ENCODE measurements at regions not wholly inside any gene's neighbourhood (a gene's known extent, or its start where the extent isn't known, plus 50 kb on each side); places are given as distances from the start of the nearest gene placed in this dataset.
"Not testable (repeated sequence)": the region's sequence is repeated elsewhere in the genome, so short reads cannot be mapped to it uniquely, and the experiment has no call there.

- H3K4me3 ChIP-seq, result no peak overlapping the region
- no peaks in the 10 kb centered on the region for H3K4me1 ChIP-seq (replicated peaks in 1 of 2)
- in situ Hi-C loops (cut with MboI; ENCODE audit: low pct_unique_long_range_greater_than_20kb in 2 of 9, low sequenced_read_pairs in 9 of 9, unreplicated experiment in 9 of 9), result no loop called here
- ATAC-seq (replicated peaks in 6 of 8), result no peak
- 0 to 60% (median 17%) methylated on average over 1 to 5 of the region's 15 CpGs; no CpG with 5 or more reads in 4 of the 10 experiments for WGBS, 10 experiments
- no peak overlapping the region for H3K27ac ChIP-seq
These were observed 104.3 kb upstream of the SIMC1 start for GRCh38 chr5:176133877-176134276.

DNA sequence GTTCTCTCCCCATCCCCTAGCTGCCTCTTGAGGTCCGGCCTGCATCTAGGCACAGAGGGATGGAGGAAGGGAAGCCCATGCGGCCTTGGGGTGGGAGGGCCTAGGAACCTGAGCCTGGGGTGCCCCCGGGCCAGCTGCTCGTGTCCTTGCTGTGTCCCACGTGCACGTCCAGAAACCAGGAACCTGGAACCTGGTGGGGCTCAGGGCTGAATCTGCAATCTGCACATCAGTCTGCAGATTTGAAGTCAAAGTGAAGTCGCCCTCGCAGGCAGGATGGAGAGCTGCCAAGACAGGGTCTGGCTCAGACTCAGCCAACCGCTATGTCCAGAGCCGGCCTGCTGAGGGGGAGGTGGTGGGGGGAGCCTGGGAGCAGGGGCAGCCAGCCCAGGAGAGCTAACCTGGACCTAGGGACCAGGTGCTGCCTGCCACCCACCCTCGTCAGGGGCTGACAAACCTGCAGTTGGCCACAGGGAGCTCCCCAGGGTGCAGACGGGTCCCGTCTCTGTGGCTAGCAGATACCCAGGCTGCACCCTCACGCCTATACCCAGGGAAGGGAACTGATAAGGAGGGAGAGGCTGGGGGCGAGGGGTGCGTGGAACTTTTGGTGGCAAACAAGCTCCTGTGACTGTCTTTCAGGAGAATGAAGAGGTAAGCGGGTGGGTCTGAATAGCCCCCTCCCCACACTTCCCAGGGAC lies 103.5 kb upstream of the SIMC1 start:
- Histone ChIP-seq H3K27ac (no peak overlapping the region), H3K4me1 (replicated peaks in 1 of 2) (no peaks in the 10 kb centered on the region), H3K4me3 (no peak overlapping the region)
- ATAC-seq (replicated peaks in 6 of 8), result peak in 1 of 8 experiments; percentile 39
- in situ Hi-C loops (cut with MboI; ENCODE audit: low pct_unique_long_range_greater_than_20kb in 2 of 9, low sequenced_read_pairs in 9 of 9, unreplicated experiment in 9 of 9), result no loop called here
- 0 to 100% (median 56%) methylated on average over 1 to 3 of the region's 17 CpGs; no CpG with 5 or more reads in 6 of the 10 experiments for WGBS, 10 experiments

- H3K4me3 ChIP-seq; H3K4me1 ChIP-seq (replicated peaks in 1 of 2); ATAC-seq (replicated peaks in 6 of 8); in situ Hi-C loops (cut with MboI; ENCODE audit: low pct_unique_long_range_greater_than_20kb in 2 of 9, low sequenced_read_pairs in 9 of 9, unreplicated experiment in 9 of 9); H3K27ac ChIP-seq: not testable (repeated sequence)
- 60 to 100% (median 100%) methylated on average over 1 of the region's 1 CpG; no CpG with 5 or more reads in 2 of the 10 experiments for whole genome bisulfite sequencing, 10 experiments
These were observed 98.1 kb upstream of the SIMC1 start for GRCh38 chr5:176140138-176140537.

DNA sequence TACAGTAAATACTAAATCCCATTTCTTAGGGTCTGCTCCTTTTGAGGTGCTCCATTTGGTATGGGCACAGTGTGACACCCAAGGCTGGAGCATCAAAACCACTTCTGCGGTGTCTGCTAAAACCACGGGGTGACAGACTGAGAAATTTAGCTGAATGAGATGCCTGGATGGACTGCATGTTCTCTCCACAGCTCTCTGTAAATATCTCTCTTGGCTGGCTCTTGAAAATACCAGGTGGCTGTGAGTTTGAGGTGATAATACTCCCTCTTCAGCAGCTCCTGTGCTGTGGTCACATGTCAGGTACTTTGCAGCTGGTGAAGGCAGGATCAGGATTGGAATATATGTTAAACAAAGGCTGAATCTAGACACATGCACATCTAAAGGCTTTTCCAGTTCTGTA lies 93.7 kb upstream of the SIMC1 start:
- no peak overlapping the region for H3K4me3 ChIP-seq
- WGBS, 10 experiments, result 25 to 80% (median 63%) methylated on average over 1 to 2 of the region's 2 CpGs; no CpG with 5 or more reads in 4 of the 10 experiments
- H3K4me1 ChIP-seq (replicated peaks in 1 of 2), result no peaks in the 10 kb centered on the region
- no peak overlapping the region for H3K27ac ChIP-seq
- in situ Hi-C loops (cut with MboI; ENCODE audit: low pct_unique_long_range_greater_than_20kb in 2 of 9, low sequenced_read_pairs in 9 of 9, unreplicated experiment in 9 of 9), result no loop called here
- ATAC-seq (replicated peaks in 6 of 8), result no peak

DNA sequence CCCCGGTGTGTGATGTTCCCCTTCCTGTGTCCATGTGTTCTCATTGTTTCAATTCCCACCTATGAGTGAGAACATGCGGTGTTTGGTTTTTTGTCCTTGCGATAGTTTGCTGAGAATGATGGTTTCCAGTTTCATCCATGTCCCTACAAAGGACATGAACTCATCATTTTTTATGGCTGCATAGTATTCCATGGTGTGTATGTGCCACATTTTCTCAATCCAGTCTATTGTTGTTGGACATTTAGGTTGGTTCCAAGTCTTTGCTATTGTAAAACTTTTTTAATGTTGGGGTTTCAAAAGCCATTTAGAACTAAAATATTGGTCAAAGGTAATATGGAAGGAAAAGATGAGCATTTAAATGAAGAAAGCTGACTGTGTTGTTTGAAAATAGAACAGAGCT lies 88.3 kb upstream of the SIMC1 start:
- H3K27ac ChIP-seq; H3K4me1 ChIP-seq (replicated peaks in 1 of 2); in situ Hi-C loops (cut with MboI; ENCODE audit: low pct_unique_long_range_greater_than_20kb in 2 of 9, low sequenced_read_pairs in 9 of 9, unreplicated experiment in 9 of 9); H3K4me3 ChIP-seq; ATAC-seq (replicated peaks in 6 of 8): not testable (repeated sequence)
- 100% methylated on average over 1 of the region's 3 CpGs; no CpG with 5 or more reads in 9 of the 10 experiments for WGBS, 10 experiments

DNA sequence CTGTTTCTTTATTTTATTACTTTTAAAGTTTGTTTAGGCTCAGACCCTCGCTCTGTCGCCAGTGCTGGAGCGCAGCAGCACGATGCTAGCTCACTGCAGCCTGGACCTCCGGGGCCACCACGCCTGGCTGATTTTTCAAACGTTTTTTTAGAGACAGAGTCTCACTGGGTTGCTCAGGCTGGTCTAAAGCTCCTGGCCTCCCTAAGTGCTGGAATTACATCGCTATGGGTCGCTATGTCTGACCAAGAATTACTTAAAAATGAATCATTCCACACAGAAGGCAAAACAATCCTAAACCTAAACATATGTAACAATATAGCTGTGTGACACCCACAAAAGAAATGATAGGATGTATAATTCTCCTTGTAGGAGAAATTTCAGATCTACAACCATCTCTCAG lies 86.9 kb upstream of the SIMC1 start:
- H3K27ac ChIP-seq, result no peak overlapping the region
- WGBS, 10 experiments, result 30 to 100% (median 83%) methylated on average over 1 to 7 of the region's 9 CpGs; no CpG with 5 or more reads in 4 of the 10 experiments
- ATAC-seq (replicated peaks in 6 of 8), result no peak
- peaks cover 8 to 10% of the 10 kb centered on the region in 2 donors for H3K4me1 ChIP-seq (replicated peaks in 1 of 2)
- in situ Hi-C loops (cut with MboI; ENCODE audit: low pct_unique_long_range_greater_than_20kb in 2 of 9, low sequenced_read_pairs in 9 of 9, unreplicated experiment in 9 of 9), result no loop called here
- no peak overlapping the region for H3K4me3 ChIP-seq

DNA sequence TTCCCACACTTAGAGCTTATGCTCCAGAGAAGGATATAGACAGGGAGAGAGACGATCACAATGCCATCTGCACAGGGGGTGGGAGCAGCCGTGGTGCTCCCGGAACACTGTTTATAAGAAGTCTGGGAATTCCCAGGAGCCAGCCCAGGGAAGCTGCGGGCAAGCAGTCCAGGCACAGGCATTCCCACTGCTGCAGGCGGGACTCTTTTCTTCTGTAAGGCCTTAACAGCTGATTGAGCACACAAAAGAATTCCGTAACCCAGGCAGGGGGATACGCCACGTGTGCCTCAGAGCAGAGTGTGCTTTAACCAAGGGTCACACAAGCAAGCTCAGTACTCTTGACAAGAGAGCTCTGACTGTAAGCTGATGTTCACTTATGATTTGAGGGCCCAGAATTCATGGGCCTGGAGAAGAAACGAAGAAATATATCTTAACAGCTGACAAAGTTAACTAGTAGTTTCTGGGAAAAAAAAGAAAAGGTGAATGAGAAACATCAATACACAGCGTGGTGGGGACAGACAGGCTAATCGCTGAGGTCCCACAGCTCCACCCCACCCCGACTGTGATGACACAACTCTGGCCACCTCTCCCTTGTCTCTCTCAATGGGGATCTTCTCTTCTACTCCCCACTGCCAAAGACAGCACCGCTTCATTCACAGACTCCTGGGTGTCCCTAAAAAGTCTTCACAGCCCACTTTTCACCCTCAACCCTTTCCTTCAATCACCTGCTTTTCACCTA lies 85.9 kb upstream of the SIMC1 start:
- ATAC-seq (replicated peaks in 6 of 8), result peak in 7 of 8 experiments; percentile 12 to 96 (median 94)
- 0 to 73% (median 59%) methylated on average over 1 to 13 of the region's 13 CpGs for WGBS, 10 experiments
- H3K4me3 ChIP-seq, result no peak overlapping the region
- H3K27ac ChIP-seq, result no peak overlapping the region
- in situ Hi-C loops (cut with MboI; ENCODE audit: low pct_unique_long_range_greater_than_20kb in 2 of 9, low sequenced_read_pairs in 9 of 9, unreplicated experiment in 9 of 9), result no loop called here
- H3K4me1 ChIP-seq (replicated peaks in 1 of 2), result peaks cover 8 to 10% of the 10 kb centered on the region in 2 donors

GRCh38 chr5:176152930-176153311 lies 85.3 kb upstream of the SIMC1 start:
- WGBS, 10 experiments, result 83 to 100% (median 93%) methylated on average over 1 to 3 of the region's 3 CpGs; no CpG with 5 or more reads in 2 of the 10 experiments
- no peak overlapping the region for H3K4me3 ChIP-seq
- no peak overlapping the region for H3K27ac ChIP-seq
- no peak for ATAC-seq (replicated peaks in 6 of 8)
- H3K4me1 ChIP-seq (replicated peaks in 1 of 2), result peaks cover 8 to 10% of the 10 kb centered on the region in 2 donors
- in situ Hi-C loops (cut with MboI; ENCODE audit: low pct_unique_long_range_greater_than_20kb in 2 of 9, low sequenced_read_pairs in 9 of 9, unreplicated experiment in 9 of 9), result no loop called here

- peak in 1 of 8 experiments; percentile 7 for ATAC-seq (replicated peaks in 6 of 8)
- peaks cover 8 to 10% of the 10 kb centered on the region in 2 donors for H3K4me1 ChIP-seq (replicated peaks in 1 of 2)
- no peak overlapping the region for H3K27ac ChIP-seq
- H3K4me3 ChIP-seq, result no peak overlapping the region
- WGBS, 10 experiments, result 59 to 100% (median 75%) methylated on average over 1 to 9 of the region's 10 CpGs; no CpG with 5 or more reads in 4 of the 10 experiments
- in situ Hi-C loops (cut with MboI; ENCODE audit: low pct_unique_long_range_greater_than_20kb in 2 of 9, low sequenced_read_pairs in 9 of 9, unreplicated experiment in 9 of 9), result no loop called here
These were observed 84.5 kb upstream of the SIMC1 start for GRCh38 chr5:176153741-176154140.

- Histone ChIP-seq H3K4me3 (no peak overlapping the region), H3K27ac (no peak overlapping the region), H3K4me1 (replicated peaks in 1 of 2) (peaks cover 8 to 10% of the 10 kb centered on the region in 2 donors)
- in situ Hi-C loops (cut with MboI; ENCODE audit: low pct_unique_long_range_greater_than_20kb in 2 of 9, low sequenced_read_pairs in 9 of 9, unreplicated experiment in 9 of 9), result no loop called here
- WGBS, 10 experiments, result 72 to 100% (median 91%) methylated on average over 1 to 8 of the region's 11 CpGs; no CpG with 5 or more reads in 3 of the 10 experiments
- ATAC-seq (replicated peaks in 6 of 8), result peak in 2 of 8 experiments; percentile 9 to 15
These were observed 83.4 kb upstream of the SIMC1 start for GRCh38 chr5:176154821-176155220.

DNA sequence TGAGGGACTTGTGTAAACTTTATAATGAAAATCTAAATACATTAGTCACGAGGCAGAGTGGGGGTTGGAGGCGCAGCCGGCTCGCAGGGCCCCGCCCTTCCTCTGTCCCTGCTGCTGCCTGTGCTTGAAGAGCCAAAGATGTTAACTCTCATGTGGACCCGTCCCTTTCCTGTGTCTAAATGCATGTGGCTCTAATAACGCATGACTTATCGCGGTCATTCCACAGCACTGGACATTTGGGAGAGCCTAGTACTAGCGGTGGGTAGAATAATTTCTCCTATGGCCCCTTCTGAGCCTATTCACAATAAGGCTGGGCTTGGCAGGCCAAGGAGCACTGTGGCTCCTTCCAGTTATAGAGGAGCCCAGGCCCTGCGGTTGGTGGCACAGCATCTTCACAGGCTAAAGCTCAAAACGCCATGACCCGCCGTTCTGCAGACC lies 82.3 kb upstream of the SIMC1 start:
- 5 to 94% (median 80%) methylated on average over 2 to 13 of the region's 14 CpGs; no CpG with 5 or more reads in 2 of the 10 experiments for WGBS, 10 experiments
- peak in 3 of 8 experiments; percentile 74 to 96 (median 93) for ATAC-seq (replicated peaks in 6 of 8)
- H3K4me1 ChIP-seq (replicated peaks in 1 of 2), result peaks cover 8 to 10% of the 10 kb centered on the region in 2 donors
- no peak overlapping the region for H3K4me3 ChIP-seq
- in situ Hi-C loops (cut with MboI; ENCODE audit: low pct_unique_long_range_greater_than_20kb in 2 of 9, low sequenced_read_pairs in 9 of 9, unreplicated experiment in 9 of 9), result no loop called here
- no peak overlapping the region for H3K27ac ChIP-seq

- no peak overlapping the region for H3K27ac ChIP-seq
- no peak overlapping the region for H3K4me3 ChIP-seq
- in situ Hi-C loops (cut with MboI; ENCODE audit: low pct_unique_long_range_greater_than_20kb in 2 of 9, low sequenced_read_pairs in 9 of 9, unreplicated experiment in 9 of 9), result no loop called here
- WGBS, 10 experiments, result 0 to 74% (median 42%) methylated on average over 1 to 3 of the region's 3 CpGs; no CpG with 5 or more reads in 3 of the 10 experiments
- no peak for ATAC-seq (replicated peaks in 6 of 8)
- peaks cover under 1 to 1% of the 10 kb centered on the region in 2 donors for H3K4me1 ChIP-seq (replicated peaks in 1 of 2)
These were observed 80.6 kb upstream of the SIMC1 start for GRCh38 chr5:176157656-176158055.

DNA sequence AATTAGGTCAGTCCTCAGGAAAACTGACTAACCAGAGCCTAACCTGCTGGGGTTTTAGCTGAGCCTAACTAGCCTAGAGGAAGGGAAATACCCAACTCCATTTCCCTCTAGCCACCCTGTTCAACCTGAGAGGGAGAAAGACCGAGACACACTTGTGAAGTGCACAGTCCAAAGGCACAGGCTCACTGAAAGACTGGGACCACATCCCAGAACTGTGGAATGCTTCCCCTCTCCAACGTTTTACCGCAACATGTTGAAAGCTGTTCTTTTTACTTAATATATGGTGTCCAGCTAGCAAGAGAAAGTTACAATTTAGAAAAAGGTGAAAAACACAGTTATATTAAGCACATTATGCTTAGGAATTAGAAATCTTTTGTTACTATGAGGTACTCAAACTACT lies 76.8 kb upstream of the SIMC1 start:
- peaks cover 0 to 5% of the 10 kb centered on the region in 2 donors for H3K4me1 ChIP-seq (replicated peaks in 1 of 2)
- H3K27ac ChIP-seq, result no peak overlapping the region
- in situ Hi-C loops (cut with MboI; ENCODE audit: low pct_unique_long_range_greater_than_20kb in 2 of 9, low sequenced_read_pairs in 9 of 9, unreplicated experiment in 9 of 9), result no loop called here
- no peak overlapping the region for H3K4me3 ChIP-seq
- 14 to 100% (median 86%) methylated on average over 1 to 3 of the region's 3 CpGs; no CpG with 5 or more reads in 2 of the 10 experiments for WGBS, 10 experiments
- no peak for ATAC-seq (replicated peaks in 6 of 8)
